Stimulated activated naive CD8-positive, alpha-beta T cell treated with anti-CD3 and anti-CD28 coated beads, Interleukin-15, amount 100 ng/mL, for 72 hours (primary cell): ENCODE measurements at regions not wholly inside any gene's neighbourhood (a gene's known extent, or its start where the extent isn't known, plus 50 kb on each side); places are given as distances from the start of the nearest gene placed in this dataset.
A peak's percentile ranks its signal among the peaks of the same experiment; 100 is the strongest.
"Not testable (repeated sequence)": the region's sequence is repeated elsewhere in the genome, so short reads cannot be mapped to it uniquely, and the experiment has no call there.

Source experiments
- ATAC-seq: fragments of 150-1000 bp; cut with Tn5 transposase; 2 replicates; pipeline ENCODE4 v1.10.0; 2021; ENCODE audit warnings: mild to moderate bottlenecking, moderate library complexity
- DNase-seq, 2 donors: peaks; one replicate each; pipeline ENCODE4 v3.0.0; 2021 to 2022
- H3K27ac Mint-ChIP-seq, 2 donors: one replicate each; pipeline ENCODE4 v1.8.0; 2022; ENCODE audit warnings: mild to moderate bottlenecking in 2 of 2, mixed read lengths in 2 of 2, moderate library complexity in 2 of 2
- H3K27me3 Mint-ChIP-seq: one replicate; pipeline ENCODE4 v1.8.0; 2022; ENCODE audit warnings: mixed read lengths
- H3K4me1 Mint-ChIP-seq: one replicate; pipeline ENCODE4 v1.8.0; 2022; ENCODE audit warnings: mild to moderate bottlenecking, mixed read lengths
- H3K4me3 Mint-ChIP-seq, 2 donors: one replicate each; pipeline ENCODE4 v1.8.0; 2022; ENCODE audit warnings: mild to moderate bottlenecking in 2 of 2, mixed read lengths in 2 of 2, moderate library complexity in 1 of 2
- H3K9me3 Mint-ChIP-seq, 2 donors: one replicate each; pipeline ENCODE4 v1.8.0; 2022; ENCODE audit warnings: mixed read lengths in 2 of 2

DNA sequence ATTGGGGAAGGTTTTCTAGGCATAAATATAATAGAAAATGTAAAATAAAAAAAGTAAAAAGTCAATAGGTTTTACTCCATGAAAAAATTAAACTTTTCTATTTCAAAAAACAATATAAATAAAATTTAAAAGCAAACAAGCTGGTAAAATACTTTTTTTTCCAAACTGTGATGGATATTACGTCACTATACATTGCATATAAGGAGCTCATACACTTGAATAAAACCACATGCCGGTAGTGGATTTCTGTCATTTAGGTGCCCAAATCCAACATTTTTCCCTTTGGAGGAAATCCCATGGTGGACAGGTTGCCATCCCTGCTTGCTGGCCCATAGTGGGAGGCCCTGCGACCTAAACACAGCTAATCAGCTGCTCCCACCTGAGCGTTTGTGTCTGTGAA is 289.4 kb upstream of the HNRNPA3 start:
- Mint-ChIP-seq H3K4me3 (no peak overlapping the region), H3K27ac (no peak overlapping the region), H3K27me3 (peaks cover 8% of the 10 kb centered on the region), H3K9me3 (no peaks in the 10 kb centered on the region), H3K4me1 (no peaks in the 10 kb centered on the region)
- ATAC-seq (no peak), DNase-seq (no peak)

DNA sequence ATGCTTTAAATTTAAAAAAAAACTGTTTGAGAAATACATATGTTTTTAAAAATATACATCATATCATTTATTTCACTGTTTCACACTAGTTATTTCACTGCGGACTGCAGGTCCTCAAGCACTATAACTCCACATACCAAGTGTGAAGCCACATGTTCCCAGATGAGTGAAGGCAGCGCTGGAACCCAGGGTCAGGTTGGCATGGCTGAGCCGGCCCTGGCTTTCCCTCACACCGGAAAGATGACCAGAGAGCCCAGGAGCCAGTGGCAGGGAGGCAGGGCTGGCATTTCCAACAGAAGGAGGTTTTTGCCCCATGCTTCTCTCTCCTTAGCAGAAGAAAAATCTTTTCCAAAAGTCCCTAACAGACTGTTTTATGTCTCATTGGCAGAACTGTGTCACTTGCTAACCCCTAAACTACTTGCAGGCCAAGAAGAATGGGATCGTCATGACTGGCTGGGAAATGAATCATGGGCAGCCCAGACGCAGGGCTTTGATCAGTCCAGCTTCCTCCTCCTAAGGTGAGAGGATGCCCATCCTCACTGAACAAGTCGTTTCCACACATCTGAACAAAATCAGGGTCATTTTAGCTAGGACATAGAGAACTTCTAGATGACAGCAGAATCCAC is 287.6 kb upstream of the HNRNPA3 start:
- peaks cover 8% of the 10 kb centered on the region for H3K27me3 Mint-ChIP-seq
- no peaks in the 10 kb centered on the region for H3K4me1 Mint-ChIP-seq
- DNase-seq (no peak), ATAC-seq (no peak)
- H3K27ac Mint-ChIP-seq = no peak overlapping the region
- no peak overlapping the region for H3K4me3 Mint-ChIP-seq
- H3K9me3 Mint-ChIP-seq = peaks cover 0 to 6% of the 10 kb centered on the region in 2 donors

- no peak for ATAC-seq
- Mint-ChIP-seq H3K9me3 (peaks cover 0 to 6% of the 10 kb centered on the region in 2 donors), H3K4me1 (peaks cover 7% of the 10 kb centered on the region), H3K4me3 (no peak overlapping the region), H3K27ac (no peak overlapping the region), H3K27me3 (no peaks in the 10 kb centered on the region)
- DNase-seq = no peak
Observed at GRCh38 chr2:176926453-176926852, 286.1 kb upstream of the HNRNPA3 start.

DNA sequence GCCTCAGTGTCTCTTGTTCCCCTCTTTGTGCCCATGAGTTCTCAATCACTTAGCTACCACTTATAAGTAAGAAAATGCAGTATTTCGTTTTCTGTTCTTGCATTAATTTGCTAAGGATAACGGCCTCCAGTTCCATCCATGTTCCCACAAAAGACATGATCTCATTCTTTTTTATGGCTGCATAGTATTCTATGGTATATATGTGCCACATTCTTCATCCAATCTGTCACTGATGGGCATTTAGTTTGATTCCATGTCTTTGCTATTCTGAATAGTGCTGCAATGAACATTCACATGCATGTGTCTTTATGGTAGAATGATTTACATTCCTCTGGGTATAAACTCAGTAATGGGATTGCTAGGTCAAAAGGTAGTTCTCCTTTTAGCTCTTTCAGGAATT is 283.2 kb upstream of the HNRNPA3 start:
- DNase-seq, ATAC-seq, H3K27ac Mint-ChIP-seq, H3K27me3 Mint-ChIP-seq, H3K9me3 Mint-ChIP-seq, H3K4me3 Mint-ChIP-seq: not testable (repeated sequence)
- peaks cover 25% of the 10 kb centered on the region for H3K4me1 Mint-ChIP-seq

DNA sequence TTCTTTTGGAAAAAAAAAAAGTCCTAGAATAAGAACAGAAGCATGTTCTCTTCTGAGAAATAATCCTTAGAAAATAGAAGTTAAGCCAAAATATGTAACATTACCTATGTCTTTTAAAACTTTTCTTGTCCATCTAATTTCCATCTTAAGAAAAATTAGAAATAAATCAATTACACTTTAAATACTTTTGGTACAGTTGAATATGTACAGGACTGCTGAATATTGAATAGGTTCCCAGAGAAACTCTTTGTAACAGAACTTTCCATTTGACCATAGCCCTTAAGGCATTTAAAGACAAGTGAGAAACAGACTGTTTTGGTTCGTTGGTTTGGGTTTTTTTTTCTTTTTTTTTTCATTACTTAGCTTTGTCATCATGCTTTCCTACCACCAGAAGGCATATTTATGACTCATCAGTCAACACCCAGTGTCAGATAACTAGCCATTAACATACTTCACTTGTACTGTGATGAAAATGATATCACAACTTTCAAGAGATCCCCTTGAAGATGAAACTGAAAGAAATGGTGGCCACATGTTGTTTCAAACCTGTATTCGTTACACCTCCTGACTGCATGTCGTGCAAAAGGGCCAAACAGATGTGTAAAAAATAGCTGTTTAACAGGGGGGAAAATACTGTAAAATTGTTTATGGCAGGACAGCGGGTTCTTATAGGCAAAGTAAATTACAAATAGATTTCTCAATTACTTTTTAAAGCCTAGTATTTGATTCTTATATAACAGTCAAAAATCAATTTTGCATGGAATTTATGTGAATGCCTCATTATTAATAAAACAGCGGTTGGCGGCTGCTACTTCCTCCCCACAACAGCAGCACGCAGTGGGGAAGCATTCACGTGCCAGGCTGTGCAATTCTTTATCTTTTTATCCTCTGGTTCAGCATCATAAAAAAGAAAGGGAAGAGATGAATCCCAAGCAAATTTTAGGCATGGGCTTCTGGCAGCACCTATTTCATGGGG is 280.7 kb upstream of the HNRNPA3 start:
- Mint-ChIP-seq H3K27ac (peak overlapping the region; percentile 94 to 95), H3K4me1 (peaks cover 25% of the 10 kb centered on the region), H3K4me3 (peak overlapping the region in 1 of 2 donors; percentile 55), H3K27me3 (no peaks in the 10 kb centered on the region), H3K9me3 (peaks cover 0 to 10% of the 10 kb centered on the region in 2 donors)
- ATAC-seq (peak; percentile 98), DNase-seq (peak; percentile 50)

- peaks cover 25% of the 10 kb centered on the region for H3K4me1 Mint-ChIP-seq
- H3K4me3 Mint-ChIP-seq = no peak overlapping the region
- DNase-seq (no peak), ATAC-seq (no peak)
- H3K27ac Mint-ChIP-seq = no peak overlapping the region
- no peaks in the 10 kb centered on the region for H3K27me3 Mint-ChIP-seq
- peaks cover 8 to 16% of the 10 kb centered on the region in 2 donors for H3K9me3 Mint-ChIP-seq
Observed at GRCh38 chr2:176934131-176934530, 278.5 kb upstream of the HNRNPA3 start.

- no peaks in the 10 kb centered on the region for H3K27me3 Mint-ChIP-seq
Observed at GRCh38 chr2:176934869-176935415, 277.7 kb upstream of the HNRNPA3 start.

GRCh38 chr2:176935543-176936102 is 277.0 kb upstream of the HNRNPA3 start:
- H3K9me3 Mint-ChIP-seq = peaks cover 8 to 10% of the 10 kb centered on the region in 2 donors
- ATAC-seq (no peak), DNase-seq (no peak)
- no peaks in the 10 kb centered on the region for H3K27me3 Mint-ChIP-seq
- no peak overlapping the region for H3K4me3 Mint-ChIP-seq
- peaks cover 25% of the 10 kb centered on the region for H3K4me1 Mint-ChIP-seq
- H3K27ac Mint-ChIP-seq = no peak overlapping the region

More at GRCh38 chr2:176934869-176935415, 277.7 kb upstream of the HNRNPA3 start:
- Mint-ChIP-seq H3K27ac (no peak overlapping the region), H3K4me3 (no peak overlapping the region), H3K4me1 (peaks cover 25% of the 10 kb centered on the region), H3K9me3 (peaks cover 8 to 10% of the 10 kb centered on the region in 2 donors)
- DNase-seq (no peak), ATAC-seq (no peak)

DNA sequence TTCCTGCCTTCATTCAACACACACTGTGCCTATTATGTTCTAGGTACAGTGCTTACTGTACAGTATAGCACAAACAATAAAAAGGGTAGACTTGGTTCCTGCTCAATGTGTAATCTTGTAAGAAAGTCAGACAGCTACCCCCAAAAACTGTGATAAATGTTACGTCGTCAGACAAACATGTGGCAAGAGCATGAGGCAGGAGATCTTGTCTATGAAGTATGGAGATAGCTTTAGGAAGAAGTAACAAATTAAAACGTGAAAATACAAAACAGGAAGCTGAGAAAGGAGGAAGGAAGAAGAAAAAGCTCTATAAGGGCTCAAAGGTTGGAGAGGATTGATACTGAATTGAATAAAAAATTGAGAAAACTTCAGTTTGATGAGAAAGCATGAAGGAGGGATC is 276.2 kb upstream of the HNRNPA3 start:
- no peak overlapping the region for H3K4me3 Mint-ChIP-seq
- no peaks in the 10 kb centered on the region for H3K27me3 Mint-ChIP-seq
- ATAC-seq = no peak
- H3K27ac Mint-ChIP-seq = no peak overlapping the region
- H3K4me1 Mint-ChIP-seq = peaks cover 18% of the 10 kb centered on the region
- peaks cover 8 to 10% of the 10 kb centered on the region in 2 donors for H3K9me3 Mint-ChIP-seq
- no peak for DNase-seq

- Mint-ChIP-seq H3K4me1 (no peaks in the 10 kb centered on the region), H3K4me3 (no peak overlapping the region), H3K9me3 (peaks cover 0 to 11% of the 10 kb centered on the region in 2 donors), H3K27ac (no peak overlapping the region), H3K27me3 (no peaks in the 10 kb centered on the region)
- ATAC-seq (no peak), DNase-seq (no peak)
Observed at GRCh38 chr2:176944998-176945397, 267.6 kb upstream of the HNRNPA3 start.

- Mint-ChIP-seq H3K4me3 (no peak overlapping the region), H3K9me3 (peaks cover 6 to 19% of the 10 kb centered on the region in 2 donors), H3K27me3 (no peaks in the 10 kb centered on the region), H3K27ac (no peak overlapping the region), H3K4me1 (no peaks in the 10 kb centered on the region)
- ATAC-seq = no peak
- no peak for DNase-seq
Observed at GRCh38 chr2:176947754-176948153, 264.8 kb upstream of the HNRNPA3 start.

DNA sequence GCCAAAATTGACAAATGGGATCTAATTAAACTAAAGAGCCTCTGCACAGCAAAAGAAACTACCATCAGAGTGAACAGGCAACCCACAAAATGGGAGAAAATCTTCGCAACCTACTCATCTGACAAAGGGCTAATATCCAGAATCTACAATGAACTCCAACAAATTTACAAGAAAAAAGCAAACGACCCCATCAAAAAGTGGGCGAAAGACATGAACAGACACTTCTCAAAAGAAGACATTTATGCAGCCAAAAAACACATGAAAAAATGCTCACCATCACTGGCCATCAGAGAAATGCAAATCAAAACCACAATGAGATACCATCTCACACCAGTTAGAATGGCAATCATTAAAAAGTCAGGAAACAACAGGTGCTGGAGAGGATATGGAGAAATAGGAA is 261.4 kb upstream of the HNRNPA3 start:
- not testable (repeated sequence) for ATAC-seq, H3K4me3 Mint-ChIP-seq, H3K4me1 Mint-ChIP-seq, H3K27ac Mint-ChIP-seq, DNase-seq
- H3K27me3 Mint-ChIP-seq = peaks cover 20% of the 10 kb centered on the region
- peaks cover 6 to 19% of the 10 kb centered on the region in 2 donors for H3K9me3 Mint-ChIP-seq

DNA sequence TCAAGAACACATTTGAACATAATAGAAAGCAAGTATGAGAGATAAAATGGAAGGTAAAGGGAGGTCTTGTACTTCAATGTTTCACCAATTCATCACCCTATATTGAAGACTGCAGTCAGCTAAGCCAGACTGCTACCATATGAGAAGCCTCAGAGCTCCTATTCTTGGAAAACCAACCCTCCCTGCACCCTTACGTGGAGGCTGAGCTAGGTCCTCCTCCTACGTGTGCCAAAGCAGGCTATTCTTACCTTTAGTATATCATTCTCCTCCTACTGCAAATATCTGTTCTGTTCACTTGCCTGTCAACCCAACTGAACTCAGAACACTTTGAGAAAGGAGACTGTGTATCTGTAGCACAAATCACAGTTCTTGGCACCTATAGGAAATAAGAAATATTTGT is 255.8 kb upstream of the HNRNPA3 start:
- no peak for ATAC-seq

DNA sequence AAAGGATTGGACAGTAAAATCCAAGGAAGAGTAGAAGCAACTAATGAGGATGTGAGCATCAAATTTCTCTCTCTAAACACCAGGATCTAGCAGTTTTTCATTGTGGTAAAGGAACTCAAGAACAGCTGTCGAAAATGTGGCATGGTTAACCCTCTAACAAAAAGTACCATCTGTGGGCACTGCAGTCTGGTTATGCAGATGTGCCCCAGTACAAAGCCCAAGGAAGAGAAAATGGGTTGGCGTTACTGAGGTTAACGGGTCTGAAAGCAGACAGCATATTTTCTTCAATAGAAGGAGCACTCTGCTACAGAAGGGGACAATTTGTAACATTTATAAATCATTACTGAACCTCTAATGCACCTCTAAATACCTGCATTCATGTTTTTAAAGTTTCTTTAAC is 253.0 kb upstream of the HNRNPA3 start:
- no peak for DNase-seq
- no peak overlapping the region for H3K27ac Mint-ChIP-seq
- no peaks in the 10 kb centered on the region for H3K9me3 Mint-ChIP-seq

More for the DNA sequence above, 255.8 kb upstream of the HNRNPA3 start:
- no peak for DNase-seq
- H3K9me3 Mint-ChIP-seq = no peaks in the 10 kb centered on the region
- H3K4me1 Mint-ChIP-seq = no peaks in the 10 kb centered on the region
- H3K27ac Mint-ChIP-seq = no peak overlapping the region
- H3K27me3 Mint-ChIP-seq = peaks cover 26% of the 10 kb centered on the region
- H3K4me3 Mint-ChIP-seq = no peak overlapping the region

DNA sequence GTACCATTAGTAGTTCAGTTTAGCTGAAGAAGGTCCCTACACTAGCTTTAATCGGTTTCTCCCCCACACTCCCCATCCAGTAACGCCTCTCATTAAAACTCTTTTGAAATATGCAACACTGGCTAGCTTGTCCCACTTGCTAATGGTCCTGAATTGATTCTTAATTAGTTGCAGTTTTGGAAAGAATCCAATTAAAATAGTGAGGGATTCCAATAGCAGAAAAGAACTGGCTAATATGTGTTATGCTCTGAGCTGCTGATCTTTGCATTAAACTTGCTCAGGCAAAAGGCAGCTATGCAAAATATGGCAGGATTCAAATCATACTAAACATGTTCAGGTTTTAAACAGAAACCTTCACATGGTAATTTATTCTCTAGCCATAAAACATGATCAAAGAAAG is 252.5 kb upstream of the HNRNPA3 start:
- Mint-ChIP-seq H3K4me3 (no peak overlapping the region), H3K4me1 (no peaks in the 10 kb centered on the region), H3K27ac (no peak overlapping the region), H3K9me3 (no peaks in the 10 kb centered on the region), H3K27me3 (peaks cover 22% of the 10 kb centered on the region)
- DNase-seq = no peak
- ATAC-seq = no peak

More for the DNA sequence above, 253.0 kb upstream of the HNRNPA3 start:
- Mint-ChIP-seq H3K4me1 (no peaks in the 10 kb centered on the region), H3K27me3 (peaks cover 27% of the 10 kb centered on the region), H3K4me3 (no peak overlapping the region)
- no peak for ATAC-seq
